Heart right ventricle (tissue), 16 donors: ENCODE measurements at regions not wholly inside any gene's neighbourhood (a gene's known extent, or its start where the extent isn't known, plus 50 kb on each side); places are given as distances from the start of the nearest gene placed in this dataset.

Experiments
- ATAC-seq, 8 donors: fragments of 200-7000 bp; cut with Tn5 transposase; one replicate each; pipeline ENCODE4 v1.9.1; 2020; ENCODE audit warnings: mild to moderate bottlenecking in 8 of 8, moderate library complexity in 8 of 8, moderate number of reproducible peaks in 1 of 8
- DNase-seq, 2 donors: peaks; one replicate each; pipeline ENCODE4 v3.0.0-alpha.2; 2020
- H3K27ac ChIP-seq, 10 donors: fragments of 200-600 bp; sonication (generic) in 2 of 10; one replicate each; pipeline versions ENCODE4 v1.5.0 to v1.8.0; 2020 to 2022; ENCODE audit warnings: mild to moderate bottlenecking in 3 of 10
- H3K27me3 ChIP-seq, 7 donors: fragments of 200-600 bp; one replicate each; pipeline ENCODE4 v1.8.0; 2021 to 2022; ENCODE audit warnings: mild to moderate bottlenecking in 2 of 7
- H3K36me3 ChIP-seq, 9 donors: fragments of 200-600 bp; sonication (generic) in 1 of 9; one replicate each; pipeline versions ENCODE4 v1.5.0 to v1.8.0; 2020 to 2022; ENCODE audit warnings: mild to moderate bottlenecking in 2 of 9
- H3K4me1 ChIP-seq, 9 donors: fragments of 200-600 bp; sonication (generic) in 1 of 9; one replicate each; pipeline versions ENCODE4 v1.5.0 to v1.8.0; 2020 to 2022; ENCODE audit warnings: mild to moderate bottlenecking in 4 of 9
- H3K4me3 ChIP-seq, 10 donors: fragments of 200-600 bp; sonication (generic) in 2 of 10; one replicate each; pipeline versions ENCODE4 v1.5.0 to v1.8.0; 2020 to 2022; ENCODE audit warnings: mild to moderate bottlenecking in 7 of 10, moderate library complexity in 2 of 10
- H3K9me3 ChIP-seq, 11 donors: fragments of 200-600 bp in 10 of 11; sonication (generic) in 2 of 11; one replicate each; pipeline versions ENCODE4 v1.5.0 to v1.8.0; 2013 to 2022; ENCODE audit warnings: mild to moderate bottlenecking in 2 of 11, control low read depth in 1 of 11, moderate library complexity in 1 of 11
- WGBS, 2 donors: extraction: QIAGEN DNeasy Blood & Tissue Kit; methylation state at CpG; one replicate each; pipeline ENCODE4 v1.1.7; 2013; ENCODE audit warnings: inconsistent platforms in 1 of 2; 5-methylcytosine and 5-hydroxymethylcytosine counted together
- intact Hi-C, 10 donors: fragments of 100-400 bp; cut with DNase I; formaldehyde crosslinking; loops; one replicate each; pipeline versions ENCODE4 v1.11.1 to v1.14.2; 2022
- TF ChIP-seq, protein P1 (sequence below), 9 donors: fragments of 200-600 bp; sonication (generic) in 2 of 9; IDR thresholded peaks; one replicate each; pipeline versions ENCODE4 v1.5.0 to v1.8.0; 2021 to 2022; ENCODE audit warnings: antibody characterized with exemption in 9 of 9, mild to moderate bottlenecking in 5 of 9, moderate library complexity in 1 of 9
- donor health status: Arrhythmogenic right ventricular cardiomyopathy.
- donor health status: ischemic (EF 13 %, LVEDD 7.1; RV severe dilation, severe dysfunction).
- donor health status: healthy with polysubstance abuse.
- donor health status: DM: no; HTN: yes; CAD: no.
- donor health status: DM: no; HTN: no; CAD: no.
- donor health status: ischemic (EF 25% LVEDD 6.9; RV normal size, moderate dysfunction).
- donor health status: ischemic (EF 25% LVEDD 5.7; RV mildly dilated, moderate dysfunction).
- donor health status: healthy.
- donor health status: DM: yes; HTN: yes; CAD: no.
- donor health status: Ischemic cardiomyopathy.
- donor health status: ischemic (EF 35%, LVEDD 5.7; RV mildly dilated, moderate dysfunction).
- donor health status: nonischemic (EF 11% LVEDD 7.7; RV severe dilation, severe dysfunction).
- donor health status: DM: yes; HTN: yes; CAD: no.
- donor health status: PGD.
- donor health status: ischemic (EF 29% LVEDD 5.4; RV normal size, mild dysfunction).
- donor health status: nonischemic (EF 23%, LVEDD 6.1; RV moderate dilation, normal function).

DNA sequence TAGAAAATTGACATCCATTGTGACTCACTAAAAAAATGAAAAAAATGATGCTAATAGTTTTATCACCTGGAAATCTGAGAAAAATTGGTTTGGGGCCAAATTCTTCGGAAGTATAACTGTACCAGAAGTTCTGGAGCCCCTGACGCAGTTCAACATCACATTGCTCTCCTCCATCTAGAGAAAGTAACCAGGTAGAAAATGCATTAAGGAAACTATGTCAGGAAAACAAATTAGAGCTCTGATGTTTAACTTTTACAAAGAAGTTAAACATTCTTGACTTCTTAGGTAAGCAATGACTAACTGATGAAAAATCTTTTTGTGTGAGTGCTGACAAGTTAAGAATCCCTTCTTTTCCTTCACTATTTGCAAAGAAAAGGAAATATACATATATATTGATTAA is 61.1 kb upstream of the TMEM196 start:
- H3K9me3 ChIP-seq: no peaks in the 10 kb centered on the region
- no peak overlapping the region for H3K4me3 ChIP-seq
- TF ChIP-seq, protein P1, sequence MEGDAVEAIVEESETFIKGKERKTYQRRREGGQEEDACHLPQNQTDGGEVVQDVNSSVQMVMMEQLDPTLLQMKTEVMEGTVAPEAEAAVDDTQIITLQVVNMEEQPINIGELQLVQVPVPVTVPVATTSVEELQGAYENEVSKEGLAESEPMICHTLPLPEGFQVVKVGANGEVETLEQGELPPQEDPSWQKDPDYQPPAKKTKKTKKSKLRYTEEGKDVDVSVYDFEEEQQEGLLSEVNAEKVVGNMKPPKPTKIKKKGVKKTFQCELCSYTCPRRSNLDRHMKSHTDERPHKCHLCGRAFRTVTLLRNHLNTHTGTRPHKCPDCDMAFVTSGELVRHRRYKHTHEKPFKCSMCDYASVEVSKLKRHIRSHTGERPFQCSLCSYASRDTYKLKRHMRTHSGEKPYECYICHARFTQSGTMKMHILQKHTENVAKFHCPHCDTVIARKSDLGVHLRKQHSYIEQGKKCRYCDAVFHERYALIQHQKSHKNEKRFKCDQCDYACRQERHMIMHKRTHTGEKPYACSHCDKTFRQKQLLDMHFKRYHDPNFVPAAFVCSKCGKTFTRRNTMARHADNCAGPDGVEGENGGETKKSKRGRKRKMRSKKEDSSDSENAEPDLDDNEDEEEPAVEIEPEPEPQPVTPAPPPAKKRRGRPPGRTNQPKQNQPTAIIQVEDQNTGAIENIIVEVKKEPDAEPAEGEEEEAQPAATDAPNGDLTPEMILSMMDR (IDR thresholded peaks at IDR 0.05): no peak
- no peak for ATAC-seq
- 72 to 78% methylated on average over 2 of the region's 2 CpGs for WGBS, 2 donors
- H3K27me3 ChIP-seq: no peaks in the 10 kb centered on the region
- H3K27ac ChIP-seq: no peak overlapping the region
- intact Hi-C loops: no loop called here
- no peak for DNase-seq
- H3K36me3 ChIP-seq: no peaks in the 10 kb centered on the region
- no peaks in the 10 kb centered on the region for H3K4me1 ChIP-seq

DNA sequence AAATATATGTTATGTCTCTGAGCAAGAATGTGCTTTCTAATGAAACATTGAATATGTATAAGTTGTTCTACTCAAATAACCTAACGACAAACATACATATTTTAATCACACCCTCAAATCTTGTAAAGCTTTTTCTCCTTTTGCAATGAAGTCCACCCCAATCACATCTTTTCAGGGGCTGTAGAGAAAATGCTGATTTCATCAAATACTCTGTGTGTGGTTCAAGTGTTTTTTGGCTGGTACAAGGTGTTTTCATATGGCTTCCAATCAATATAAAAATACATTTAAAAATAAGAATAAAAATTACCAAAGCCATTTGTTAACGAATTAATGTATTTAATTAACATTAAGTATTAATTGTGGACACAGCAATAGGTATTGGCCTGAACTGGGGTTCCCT is 57.2 kb upstream of the TMEM196 start:
- no peaks in the 10 kb centered on the region for H3K4me1 ChIP-seq
- H3K27ac ChIP-seq: no peak overlapping the region
- TF ChIP-seq, protein P1 (IDR thresholded peaks at IDR 0.05): no peak
- no peak overlapping the region for H3K4me3 ChIP-seq
- 53 to 54% methylated on average over 2 of the region's 2 CpGs for WGBS, 2 donors
- H3K27me3 ChIP-seq: no peaks in the 10 kb centered on the region
- no peaks in the 10 kb centered on the region for H3K9me3 ChIP-seq
- intact Hi-C loops: no loop called here
- no peak for DNase-seq
- H3K36me3 ChIP-seq: no peaks in the 10 kb centered on the region
- no peak for ATAC-seq
